Lower leg skin (tissue), 3 donors: ENCODE measurements at regions not wholly inside any gene's neighbourhood (a gene's known extent, or its start where the extent isn't known, plus 50 kb on each side); places are given as distances from the start of the nearest gene placed in this dataset.
A peak's percentile ranks its signal among the peaks of the same experiment; 100 is the strongest.
"Not testable (repeated sequence)": the region's sequence is repeated elsewhere in the genome, so short reads cannot be mapped to it uniquely, and the experiment has no call there.

Experiments
- DNase-seq, 2 donors: peaks; one replicate each; pipeline ENCODE4 v3.0.0-alpha.2; 2019; ENCODE audit warnings: low spot score in 2 of 2
- H3K4me3 ChIP-seq: fragments of 200-600 bp; sonication (generic); 2 replicates; pipeline ENCODE4 v1.5.1; 2017; ENCODE audit warnings: mild to moderate bottlenecking, low read depth; ENCODE audit not compliant: poor library complexity, severe bottlenecking
- POLR2A ChIP-seq, 2 donors: fragments of 450-650 bp; IDR thresholded peaks; one replicate each; pipeline ENCODE4 v1.6.1; 2016 to 2017; ENCODE audit warnings: antibody characterized with exemption in 2 of 2, mild to moderate bottlenecking in 1 of 2, moderate library complexity in 1 of 2
- WGBS, 2 donors: methylation state at CpG; one replicate each; pipeline ENCODE4 v1.1.5; 2018; 5-methylcytosine and 5-hydroxymethylcytosine counted together
- intact Hi-C: fragments of 100-400 bp; cut with DNase I; formaldehyde crosslinking; loops from one replicate; pipeline ENCODE4 v1.15.0; 2023; ENCODE audit warnings: low total_unique reads

DNA sequence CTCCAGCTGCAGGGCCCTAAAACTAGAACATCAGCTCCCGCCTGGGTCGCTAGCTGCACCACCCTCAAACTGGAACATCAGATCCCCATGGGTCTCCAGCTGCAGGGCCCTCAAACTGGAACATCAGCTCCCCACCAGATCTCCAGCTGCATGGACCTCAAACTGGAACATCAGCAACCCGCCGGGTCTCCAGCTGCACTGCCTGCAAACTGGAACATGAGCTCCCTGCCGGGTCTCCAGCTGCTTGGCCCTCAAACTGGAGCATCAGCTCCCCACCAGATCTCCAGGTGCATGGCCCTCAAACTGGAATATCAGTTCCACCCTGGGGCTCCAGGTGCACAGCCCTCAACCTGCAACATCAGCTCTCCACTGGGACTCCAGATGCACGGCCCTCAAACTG, 82.7 kb downstream of the TFRC start:
- WGBS, 2 donors = 89 to 95% methylated on average over 5 to 6 of the region's 6 CpGs
- H3K4me3 ChIP-seq, DNase-seq, intact Hi-C loops: not testable (repeated sequence)

GRCh38 chr3:195996314-195996713, 85.6 kb downstream of the TFRC start:
- WGBS, 2 donors = 79 to 88% methylated on average over 8 to 16 of the region's 18 CpGs
- H3K4me3 ChIP-seq, intact Hi-C loops, DNase-seq: not testable (repeated sequence)

- DNase-seq, H3K4me3 ChIP-seq, intact Hi-C loops: not testable (repeated sequence)
- WGBS, 2 donors = 11 to 83% methylated on average over 1 to 10 of the region's 14 CpGs
Observed at GRCh38 chr3:195994343-195994742, 86.0 kb upstream of the TNK2 start.

- intact Hi-C loops = not testable (repeated sequence)
Observed at GRCh38 chr3:195993671-195994070, 85.3 kb upstream of the TNK2 start.

GRCh38 chr3:195992956-195993595, 84.7 kb upstream of the TNK2 start:
- DNase-seq, intact Hi-C loops, H3K4me3 ChIP-seq: not testable (repeated sequence)
- WGBS, 2 donors = 93% methylated on average over 18 to 19 of the region's 20 CpGs

More at GRCh38 chr3:195993671-195994070, 85.3 kb upstream of the TNK2 start:
- H3K4me3 ChIP-seq, DNase-seq: not testable (repeated sequence)
- 93 to 94% methylated on average over 11 of the region's 11 CpGs for WGBS, 2 donors

DNA sequence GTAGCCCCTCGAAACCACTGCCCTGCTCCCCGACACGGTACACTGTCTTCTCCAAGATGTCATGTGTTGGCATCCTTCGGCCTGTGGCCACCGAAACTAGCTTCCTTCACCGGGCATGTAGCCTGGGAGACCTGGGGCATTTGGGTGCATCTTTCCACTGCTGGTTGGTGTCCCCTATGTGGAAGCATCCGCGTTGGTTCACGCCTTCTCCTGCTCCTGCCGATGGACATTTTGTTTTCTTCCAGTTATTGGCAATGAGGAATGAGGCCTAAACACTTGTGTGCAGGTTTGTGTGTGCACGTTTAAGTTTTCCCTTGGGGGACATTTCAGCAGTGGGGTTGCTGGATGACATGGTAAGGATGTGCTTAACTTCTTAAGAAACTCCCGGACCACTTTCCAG, 83.6 kb upstream of the TNK2 start:
- H3K4me3 ChIP-seq, intact Hi-C loops, DNase-seq: not testable (repeated sequence)
- WGBS, 2 donors = 89 to 90% methylated on average over 12 of the region's 12 CpGs

DNA sequence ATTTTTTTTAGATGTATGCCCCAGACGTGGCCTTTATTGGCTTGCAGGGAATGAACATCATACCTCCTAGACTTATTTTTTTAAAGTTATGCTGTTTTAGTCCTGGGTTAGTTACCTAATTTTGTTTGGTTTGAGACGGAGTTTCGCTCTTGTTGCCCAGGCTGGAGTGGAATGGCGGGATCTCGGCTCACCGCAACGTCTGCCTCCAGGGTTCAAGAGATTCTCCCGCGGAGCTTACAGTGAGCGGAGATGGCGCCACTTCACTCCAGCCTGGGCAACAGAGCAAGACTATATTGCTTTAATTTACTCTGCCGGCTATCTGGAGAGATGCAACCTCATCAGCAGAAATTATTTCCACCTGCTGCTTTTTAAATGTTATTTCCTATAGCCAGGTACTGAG, 82.9 kb upstream of the TNK2 start:
- 65 to 83% methylated on average over 12 of the region's 12 CpGs for WGBS, 2 donors
- DNase-seq, H3K4me3 ChIP-seq, intact Hi-C loops: not testable (repeated sequence)

GRCh38 chr3:195990841-195991174, 82.5 kb upstream of the TNK2 start:
- DNase-seq, intact Hi-C loops: not testable (repeated sequence)
- WGBS, 2 donors = 40 to 43% methylated on average over 7 of the region's 7 CpGs
- peak overlapping the region; percentile 81 for H3K4me3 ChIP-seq

DNA sequence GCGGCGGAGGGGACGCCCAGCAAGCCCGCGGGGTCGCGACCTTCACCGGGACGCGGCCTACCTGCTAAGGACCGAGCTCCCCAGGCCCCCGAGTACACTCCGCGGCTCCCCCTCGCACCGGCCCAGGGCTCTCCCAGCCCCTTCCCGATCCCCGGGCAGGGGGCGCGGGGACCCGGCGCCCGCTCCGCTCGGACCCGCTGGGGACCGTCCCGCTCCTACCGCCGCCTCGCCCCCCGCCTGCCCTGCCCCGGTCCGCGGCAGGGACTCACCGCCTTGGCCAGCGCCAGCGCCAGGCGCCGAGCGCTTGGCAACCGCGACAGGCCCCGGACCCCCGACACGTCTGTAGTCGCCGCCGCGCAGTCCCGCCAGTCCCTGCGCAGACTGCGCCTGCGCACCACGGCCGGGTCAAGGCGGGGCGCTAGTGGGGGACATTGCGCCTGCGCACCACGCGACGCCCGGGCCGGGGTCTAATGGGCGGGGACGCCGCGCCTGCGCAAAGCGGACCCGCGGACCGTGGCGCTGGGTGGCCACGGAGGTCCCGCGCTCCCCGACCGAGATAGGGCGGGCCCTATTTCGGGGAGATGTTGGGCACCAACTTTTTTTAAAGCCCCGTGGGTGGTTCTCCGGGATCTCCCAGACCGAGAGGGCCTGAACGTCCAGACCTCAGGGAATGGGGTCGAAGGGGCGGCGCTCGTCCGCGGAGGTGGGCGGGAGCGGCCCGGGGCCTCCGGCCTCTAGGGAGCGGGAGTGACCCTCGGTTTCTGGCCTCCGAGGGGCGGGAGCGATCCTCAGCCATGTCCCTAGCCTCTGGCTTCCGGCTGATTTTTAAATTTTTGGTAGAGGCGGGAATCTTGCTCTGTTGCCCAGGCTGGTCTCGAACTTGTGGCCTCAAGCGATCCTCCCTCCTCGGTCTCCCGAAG, 81.8 kb upstream of the TNK2 start:
- TF ChIP-seq POLR2A (IDR thresholded peaks at IDR 0.05) = peak in 1 of 2 donors; percentile 74
- intact Hi-C loops = not testable (repeated sequence)
- peak; percentile 75 to 96 for DNase-seq
- H3K4me3 ChIP-seq = peak overlapping the region; percentile 81
- 1% methylated on average over 52 to 62 of the region's 107 CpGs for WGBS, 2 donors

DNA sequence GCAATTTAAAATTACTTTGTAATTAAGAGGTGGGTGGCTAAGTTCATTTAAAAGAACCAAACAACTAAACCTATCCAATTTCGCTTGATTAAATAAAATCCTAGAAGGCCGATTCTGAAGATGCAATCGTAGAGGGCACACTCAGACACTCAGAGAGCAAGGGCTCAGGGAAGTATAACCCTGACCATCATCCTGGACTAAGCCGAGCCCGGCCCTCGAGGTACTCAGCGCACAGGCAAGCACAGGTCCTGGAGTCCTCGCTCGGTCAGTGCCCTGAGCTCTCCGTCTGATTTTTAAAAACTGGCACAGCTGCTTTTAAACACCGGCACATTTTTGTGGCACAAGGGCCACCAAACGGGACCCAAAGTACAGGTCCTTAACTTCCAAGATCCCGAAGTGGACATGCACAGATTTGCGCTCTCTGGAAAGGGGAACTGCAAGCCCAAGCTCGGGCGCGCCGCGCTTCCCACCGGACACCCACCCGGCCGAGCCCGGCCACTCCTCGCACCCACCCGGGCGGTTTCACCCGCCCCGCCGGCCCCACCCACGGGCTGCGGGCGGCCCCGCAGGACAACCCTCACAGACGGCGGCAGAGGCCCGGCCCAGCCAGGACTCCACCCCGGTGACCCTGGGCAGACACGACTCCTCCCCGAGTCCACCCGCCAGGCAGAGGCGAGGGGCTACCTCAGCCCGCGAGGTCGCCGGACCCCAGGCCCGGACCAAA, 81.0 kb upstream of the TNK2 start:
- DNase-seq, intact Hi-C loops: not testable (repeated sequence)
- H3K4me3 ChIP-seq = peak overlapping the region; percentile 81
- WGBS, 2 donors = 0% methylated on average over 1 of the region's 46 CpGs; no CpG with 5 or more reads in 1 of the 2 donors

DNA sequence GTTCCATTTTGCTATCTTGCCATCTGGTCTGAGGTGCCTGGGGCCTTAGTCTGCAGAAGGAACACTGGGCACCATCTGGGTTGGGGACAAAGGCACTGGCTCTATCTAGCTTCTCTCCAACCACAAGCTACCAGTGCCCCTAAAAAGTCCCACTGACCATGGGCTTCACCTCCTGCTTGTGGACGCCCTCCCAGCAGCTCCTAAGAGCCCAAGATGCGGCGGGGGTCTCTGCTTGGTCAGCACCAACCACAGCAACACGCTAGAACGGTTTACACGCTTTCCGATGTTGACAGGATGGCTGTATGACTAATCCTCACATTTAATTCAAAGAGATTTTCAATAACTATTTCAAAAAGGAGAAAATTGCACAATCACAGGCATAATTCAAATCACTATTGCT, 80.4 kb upstream of the TNK2 start:
- intact Hi-C loops, H3K4me3 ChIP-seq: not testable (repeated sequence)

GRCh38 chr3:195987001-195987400, 78.7 kb upstream of the TNK2 start:
- H3K4me3 ChIP-seq, DNase-seq, intact Hi-C loops: not testable (repeated sequence)
- WGBS, 2 donors = 81 to 83% methylated on average over 3 to 4 of the region's 8 CpGs

More for the DNA sequence above, 80.4 kb upstream of the TNK2 start:
- 44 to 52% methylated on average over 7 of the region's 7 CpGs for WGBS, 2 donors
- not testable (repeated sequence) for DNase-seq

- H3K4me3 ChIP-seq, intact Hi-C loops, DNase-seq: not testable (repeated sequence)
- no CpG with 5 or more reads among the region's 4 CpGs for WGBS, 2 donors
Observed at GRCh38 chr3:195986576-195986975, 78.2 kb upstream of the TNK2 start.

DNA sequence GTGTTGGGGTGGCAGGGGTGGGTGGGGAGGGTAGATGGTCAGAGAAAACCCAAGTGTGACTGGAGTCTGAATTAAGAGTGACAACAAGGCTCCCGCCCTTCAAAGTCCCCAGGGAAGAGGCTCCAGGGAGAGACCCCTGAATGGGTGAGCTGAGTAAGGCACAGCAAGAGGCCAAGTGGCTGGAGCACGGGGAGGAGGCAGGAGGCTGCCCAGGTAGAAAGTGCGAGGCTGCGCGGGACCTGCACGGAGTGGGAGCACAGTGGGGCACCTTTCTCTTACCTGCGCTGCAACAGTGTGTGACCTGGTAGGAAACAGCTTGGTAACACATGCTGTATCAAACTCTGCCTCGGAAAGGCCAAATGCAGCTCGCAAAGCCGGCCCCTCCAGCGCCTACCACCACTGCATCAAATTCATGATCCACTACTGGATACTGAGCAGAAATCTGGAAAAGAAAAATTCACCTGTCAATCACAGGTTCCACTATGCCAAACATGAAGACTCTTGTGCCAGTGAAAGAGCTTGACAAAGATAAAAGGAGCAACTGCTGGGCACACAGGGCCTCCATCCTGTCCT, 77.1 kb upstream of the TNK2 start:
- intact Hi-C loops, DNase-seq, H3K4me3 ChIP-seq: not testable (repeated sequence)
- WGBS, 2 donors = 93% methylated on average over 11 of the region's 11 CpGs
